Liver (tissue), 3 donors: ENCODE measurements at regions not wholly inside any gene's neighbourhood (a gene's known extent, or its start where the extent isn't known, plus 50 kb on each side); places are given as distances from the start of the nearest gene placed in this dataset.

Experiments
- TF ChIP-seq, protein P1 (sequence below): IDR thresholded peaks from 2 replicates; pipeline ENCODE4 v1.6.1; 2016; ENCODE audit warnings: antibody characterized with exemption, mild to moderate bottlenecking
- TF ChIP-seq, protein P2 (sequence below): IDR thresholded peaks from 2 replicates; pipeline ENCODE4 v1.6.1; 2016; ENCODE audit warnings: antibody characterized with exemption
- TF ChIP-seq, protein P3 (sequence below): fragments of 150-350 bp; IDR thresholded peaks from 2 replicates; pipeline ENCODE4 v1.5.1; 2017; ENCODE audit warnings: improper control_type of control experiment, low read depth, low read length; ENCODE audit not compliant: missing input control
- TF ChIP-seq, protein P4 (sequence below): IDR thresholded peaks from 2 replicates; pipeline ENCODE4 v1.6.1; 2016; ENCODE audit warnings: antibody characterized with exemption
- donor health status: healthy.
- donor health status: healthy.

DNA sequence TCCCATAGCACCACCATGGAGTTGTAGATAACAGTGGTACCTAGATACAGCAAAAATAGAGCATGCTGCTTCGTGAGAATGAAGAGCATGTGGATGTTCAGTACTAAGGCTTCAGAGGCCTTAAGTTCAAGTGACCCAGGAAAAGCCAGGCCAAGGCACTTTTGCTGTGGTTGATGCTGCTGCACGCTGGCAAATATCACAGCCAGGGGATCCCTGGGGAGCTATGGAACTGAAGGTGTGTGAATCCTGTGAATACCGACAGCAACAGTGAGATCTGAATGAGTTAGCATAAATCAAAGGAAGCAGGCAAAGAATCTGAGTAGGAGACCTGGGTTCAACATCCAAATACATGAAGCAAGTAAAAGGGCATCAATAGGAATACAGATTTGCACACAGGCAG is 158.6 kb upstream of the THUMPD2 start:
- TF ChIP-seq, protein P1, sequence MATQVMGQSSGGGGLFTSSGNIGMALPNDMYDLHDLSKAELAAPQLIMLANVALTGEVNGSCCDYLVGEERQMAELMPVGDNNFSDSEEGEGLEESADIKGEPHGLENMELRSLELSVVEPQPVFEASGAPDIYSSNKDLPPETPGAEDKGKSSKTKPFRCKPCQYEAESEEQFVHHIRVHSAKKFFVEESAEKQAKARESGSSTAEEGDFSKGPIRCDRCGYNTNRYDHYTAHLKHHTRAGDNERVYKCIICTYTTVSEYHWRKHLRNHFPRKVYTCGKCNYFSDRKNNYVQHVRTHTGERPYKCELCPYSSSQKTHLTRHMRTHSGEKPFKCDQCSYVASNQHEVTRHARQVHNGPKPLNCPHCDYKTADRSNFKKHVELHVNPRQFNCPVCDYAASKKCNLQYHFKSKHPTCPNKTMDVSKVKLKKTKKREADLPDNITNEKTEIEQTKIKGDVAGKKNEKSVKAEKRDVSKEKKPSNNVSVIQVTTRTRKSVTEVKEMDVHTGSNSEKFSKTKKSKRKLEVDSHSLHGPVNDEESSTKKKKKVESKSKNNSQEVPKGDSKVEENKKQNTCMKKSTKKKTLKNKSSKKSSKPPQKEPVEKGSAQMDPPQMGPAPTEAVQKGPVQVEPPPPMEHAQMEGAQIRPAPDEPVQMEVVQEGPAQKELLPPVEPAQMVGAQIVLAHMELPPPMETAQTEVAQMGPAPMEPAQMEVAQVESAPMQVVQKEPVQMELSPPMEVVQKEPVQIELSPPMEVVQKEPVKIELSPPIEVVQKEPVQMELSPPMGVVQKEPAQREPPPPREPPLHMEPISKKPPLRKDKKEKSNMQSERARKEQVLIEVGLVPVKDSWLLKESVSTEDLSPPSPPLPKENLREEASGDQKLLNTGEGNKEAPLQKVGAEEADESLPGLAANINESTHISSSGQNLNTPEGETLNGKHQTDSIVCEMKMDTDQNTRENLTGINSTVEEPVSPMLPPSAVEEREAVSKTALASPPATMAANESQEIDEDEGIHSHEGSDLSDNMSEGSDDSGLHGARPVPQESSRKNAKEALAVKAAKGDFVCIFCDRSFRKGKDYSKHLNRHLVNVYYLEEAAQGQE: no peak
- TF ChIP-seq, protein P2, sequence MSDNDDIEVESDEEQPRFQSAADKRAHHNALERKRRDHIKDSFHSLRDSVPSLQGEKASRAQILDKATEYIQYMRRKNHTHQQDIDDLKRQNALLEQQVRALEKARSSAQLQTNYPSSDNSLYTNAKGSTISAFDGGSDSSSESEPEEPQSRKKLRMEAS: no peak
- TF ChIP-seq, protein P3, sequence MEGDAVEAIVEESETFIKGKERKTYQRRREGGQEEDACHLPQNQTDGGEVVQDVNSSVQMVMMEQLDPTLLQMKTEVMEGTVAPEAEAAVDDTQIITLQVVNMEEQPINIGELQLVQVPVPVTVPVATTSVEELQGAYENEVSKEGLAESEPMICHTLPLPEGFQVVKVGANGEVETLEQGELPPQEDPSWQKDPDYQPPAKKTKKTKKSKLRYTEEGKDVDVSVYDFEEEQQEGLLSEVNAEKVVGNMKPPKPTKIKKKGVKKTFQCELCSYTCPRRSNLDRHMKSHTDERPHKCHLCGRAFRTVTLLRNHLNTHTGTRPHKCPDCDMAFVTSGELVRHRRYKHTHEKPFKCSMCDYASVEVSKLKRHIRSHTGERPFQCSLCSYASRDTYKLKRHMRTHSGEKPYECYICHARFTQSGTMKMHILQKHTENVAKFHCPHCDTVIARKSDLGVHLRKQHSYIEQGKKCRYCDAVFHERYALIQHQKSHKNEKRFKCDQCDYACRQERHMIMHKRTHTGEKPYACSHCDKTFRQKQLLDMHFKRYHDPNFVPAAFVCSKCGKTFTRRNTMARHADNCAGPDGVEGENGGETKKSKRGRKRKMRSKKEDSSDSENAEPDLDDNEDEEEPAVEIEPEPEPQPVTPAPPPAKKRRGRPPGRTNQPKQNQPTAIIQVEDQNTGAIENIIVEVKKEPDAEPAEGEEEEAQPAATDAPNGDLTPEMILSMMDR: no peak
- TF ChIP-seq, protein P4, sequence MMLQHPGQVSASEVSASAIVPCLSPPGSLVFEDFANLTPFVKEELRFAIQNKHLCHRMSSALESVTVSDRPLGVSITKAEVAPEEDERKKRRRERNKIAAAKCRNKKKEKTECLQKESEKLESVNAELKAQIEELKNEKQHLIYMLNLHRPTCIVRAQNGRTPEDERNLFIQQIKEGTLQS: no peak
